NB4 (cell line): ENCODE measurements at regions not wholly inside any gene's neighbourhood (a gene's known extent, or its start where the extent isn't known, plus 50 kb on each side); places are given as distances from the start of the nearest gene placed in this dataset.

Source experiments
- DNase-seq: peaks from one replicate; pipeline ENCODE4 v3.0.0; 2010; ENCODE audit warnings: low read depth
- H3K4me3 ChIP-seq: one replicate; pipeline ENCODE4 v1.5.1; 2011; ENCODE audit warnings: mild to moderate bottlenecking, low read depth, low read length, moderate library complexity
- MAX ChIP-seq: IDR thresholded peaks from 2 replicates; pipeline ENCODE4 v1.6.1; 2011; ENCODE audit warnings: low read depth, low read length
- MYC ChIP-seq: IDR thresholded peaks from 2 replicates; pipeline ENCODE4 v1.6.1; 2011; ENCODE audit warnings: low read depth, low read length
- POLR2A ChIP-seq: IDR thresholded peaks from 2 replicates; pipeline ENCODE4 v1.6.1; 2011; ENCODE audit warnings: mild to moderate bottlenecking; ENCODE audit not compliant: insufficient read length; ENCODE audit errors: extremely low read depth
- TF ChIP-seq, protein P1 (sequence below): IDR thresholded peaks from one replicate; pipeline ENCODE4 v1.5.1; 2012; ENCODE audit warnings: low read depth, low read length

DNA sequence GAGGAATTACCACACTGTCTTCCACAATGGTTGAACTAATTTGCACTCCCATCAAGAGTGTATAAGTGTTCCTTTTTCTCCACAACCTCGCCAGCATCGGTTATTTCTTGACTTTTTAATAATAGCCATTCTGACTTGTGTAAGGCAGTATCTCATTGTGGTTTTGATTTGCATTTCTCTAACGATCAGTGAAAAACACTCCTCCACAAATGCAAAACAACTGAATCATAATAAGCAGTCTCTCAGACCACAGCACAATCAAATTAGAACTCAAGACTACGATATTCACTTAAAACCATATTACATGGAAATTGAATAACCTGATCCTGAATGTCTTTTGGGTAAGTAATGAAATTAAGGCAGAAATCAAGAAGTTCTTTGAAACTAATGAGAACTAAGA is 371.7 kb downstream of the CXXC4 start:
- TF ChIP-seq MAX (no peak), MYC (no peak), POLR2A (no peak)
- TF ChIP-seq, protein P1, sequence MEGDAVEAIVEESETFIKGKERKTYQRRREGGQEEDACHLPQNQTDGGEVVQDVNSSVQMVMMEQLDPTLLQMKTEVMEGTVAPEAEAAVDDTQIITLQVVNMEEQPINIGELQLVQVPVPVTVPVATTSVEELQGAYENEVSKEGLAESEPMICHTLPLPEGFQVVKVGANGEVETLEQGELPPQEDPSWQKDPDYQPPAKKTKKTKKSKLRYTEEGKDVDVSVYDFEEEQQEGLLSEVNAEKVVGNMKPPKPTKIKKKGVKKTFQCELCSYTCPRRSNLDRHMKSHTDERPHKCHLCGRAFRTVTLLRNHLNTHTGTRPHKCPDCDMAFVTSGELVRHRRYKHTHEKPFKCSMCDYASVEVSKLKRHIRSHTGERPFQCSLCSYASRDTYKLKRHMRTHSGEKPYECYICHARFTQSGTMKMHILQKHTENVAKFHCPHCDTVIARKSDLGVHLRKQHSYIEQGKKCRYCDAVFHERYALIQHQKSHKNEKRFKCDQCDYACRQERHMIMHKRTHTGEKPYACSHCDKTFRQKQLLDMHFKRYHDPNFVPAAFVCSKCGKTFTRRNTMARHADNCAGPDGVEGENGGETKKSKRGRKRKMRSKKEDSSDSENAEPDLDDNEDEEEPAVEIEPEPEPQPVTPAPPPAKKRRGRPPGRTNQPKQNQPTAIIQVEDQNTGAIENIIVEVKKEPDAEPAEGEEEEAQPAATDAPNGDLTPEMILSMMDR = no peak
- no peak for DNase-seq
- H3K4me3 ChIP-seq = no peak overlapping the region

DNA sequence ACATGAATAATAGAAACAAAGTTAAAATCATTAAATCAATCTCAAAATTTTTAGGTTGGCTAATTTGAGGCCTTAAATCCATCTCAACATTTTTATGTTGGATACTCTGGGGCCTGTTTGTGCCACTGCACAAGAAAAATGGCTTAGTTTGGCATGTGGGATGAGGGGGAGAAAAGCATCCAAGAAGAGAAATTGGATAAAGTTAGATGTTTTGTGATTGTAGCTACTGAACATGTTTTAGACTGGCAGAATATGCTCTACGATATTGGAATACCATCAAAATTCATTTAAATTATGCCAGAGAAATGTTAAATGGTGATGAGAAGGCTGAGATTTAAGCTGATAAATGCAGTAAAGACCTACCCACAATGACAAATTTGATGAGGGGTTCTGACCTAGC is 376.9 kb downstream of the CXXC4 start:
- no peak for TF ChIP-seq MYC
- TF ChIP-seq POLR2A = no peak
- TF ChIP-seq, protein P1 = no peak
- TF ChIP-seq MAX = no peak
- H3K4me3 ChIP-seq = no peak overlapping the region
- no peak for DNase-seq

DNA sequence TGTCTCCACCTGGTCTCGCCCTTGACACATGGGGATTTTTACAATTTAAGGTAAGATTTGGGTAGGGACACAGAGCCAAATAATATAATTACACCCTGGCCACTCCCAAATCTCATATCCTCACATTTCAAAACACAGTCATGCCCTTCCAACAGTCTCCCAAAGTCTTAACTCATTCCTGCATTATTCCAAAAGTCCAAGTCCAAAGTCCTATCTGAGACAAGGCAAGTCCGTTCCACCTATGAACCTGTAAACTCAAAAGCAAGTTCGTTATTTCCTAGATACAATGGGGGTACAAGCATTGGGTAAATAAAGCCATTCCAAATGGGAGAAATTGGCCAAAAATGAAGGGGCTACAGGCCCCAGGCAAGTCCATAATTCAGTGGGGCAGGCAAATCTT is 380.8 kb downstream of the CXXC4 start:
- TF ChIP-seq MAX (no peak), POLR2A (no peak), MYC (no peak)
- TF ChIP-seq, protein P1 = no peak
- DNase-seq = no peak
- no peak overlapping the region for H3K4me3 ChIP-seq

DNA sequence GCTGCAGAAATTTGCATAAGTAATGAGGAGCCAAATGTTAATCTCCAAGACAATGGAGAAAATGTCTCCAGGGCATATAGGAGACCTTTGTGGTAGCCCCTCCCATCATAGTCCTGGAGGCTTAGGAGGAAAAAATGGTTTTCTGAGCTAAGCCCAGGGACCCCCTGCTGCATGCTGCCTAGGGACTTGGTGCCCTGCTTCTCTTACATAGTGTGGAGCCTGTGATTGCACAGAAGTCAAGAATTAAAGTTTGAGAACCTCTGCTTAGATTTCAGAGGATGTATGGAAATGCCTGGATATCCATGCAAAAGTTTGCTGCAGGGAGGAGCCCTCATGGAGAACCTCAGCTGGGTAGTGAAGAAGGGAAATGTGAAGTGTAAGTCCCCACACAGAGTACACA is 379.4 kb upstream of the TACR3 start:
- TF ChIP-seq POLR2A (no peak), MYC (no peak), MAX (no peak)
- TF ChIP-seq, protein P1 = no peak
- H3K4me3 ChIP-seq = no peak overlapping the region
- no peak for DNase-seq

DNA sequence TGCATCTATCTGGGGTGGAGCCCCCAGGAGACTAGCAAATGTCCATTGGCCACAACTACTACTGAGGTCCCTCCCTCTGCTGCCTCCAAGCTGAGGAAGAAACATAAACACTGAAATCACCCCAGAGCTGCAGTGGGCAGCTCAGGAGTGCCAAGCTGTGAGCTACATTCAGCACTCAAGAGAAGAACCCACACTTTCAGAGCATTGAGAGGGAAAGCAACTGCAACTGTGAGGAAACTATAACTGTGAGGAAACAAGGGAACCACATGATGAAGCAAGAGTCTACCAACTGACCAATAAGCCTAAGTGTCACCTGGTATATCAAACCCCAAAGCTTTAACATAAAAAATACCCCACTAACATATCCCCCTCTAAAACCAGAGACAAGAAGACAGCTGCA is 373.5 kb upstream of the TACR3 start:
- DNase-seq = peak; percentile 35
- H3K4me3 ChIP-seq = no peak overlapping the region
- TF ChIP-seq POLR2A = no peak
- TF ChIP-seq MYC = no peak
- TF ChIP-seq, protein P1 = no peak
- no peak for TF ChIP-seq MAX

DNA sequence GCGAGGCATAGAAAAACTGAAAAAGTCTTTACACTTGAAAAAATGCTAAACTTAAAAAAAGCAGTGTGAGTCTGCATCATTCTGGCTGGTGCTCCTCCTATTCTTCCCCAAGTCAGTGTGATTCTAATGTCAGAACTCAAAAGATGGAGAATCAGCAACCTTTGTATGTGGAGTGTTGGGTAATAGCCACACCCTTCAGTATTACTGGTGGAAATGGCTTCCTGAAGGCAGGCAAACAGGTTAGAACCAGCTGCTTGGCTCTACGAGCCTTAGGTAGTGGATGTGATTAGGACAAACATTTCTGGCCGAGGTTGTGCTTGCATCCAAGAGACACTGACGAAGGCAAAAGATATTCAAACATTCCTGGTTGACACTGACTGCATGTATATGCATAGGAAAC is 353.4 kb upstream of the TACR3 start:
- DNase-seq = no peak
- H3K4me3 ChIP-seq = no peak overlapping the region
- TF ChIP-seq MAX (no peak), POLR2A (no peak), MYC (no peak)
- TF ChIP-seq, protein P1 = no peak
